ENCODE measurements at regions not wholly inside any gene's neighbourhood (a gene's known extent, or its start where the extent isn't known, plus 50 kb on each side); places are given as distances from the start of the nearest gene placed in this dataset.

DNA sequence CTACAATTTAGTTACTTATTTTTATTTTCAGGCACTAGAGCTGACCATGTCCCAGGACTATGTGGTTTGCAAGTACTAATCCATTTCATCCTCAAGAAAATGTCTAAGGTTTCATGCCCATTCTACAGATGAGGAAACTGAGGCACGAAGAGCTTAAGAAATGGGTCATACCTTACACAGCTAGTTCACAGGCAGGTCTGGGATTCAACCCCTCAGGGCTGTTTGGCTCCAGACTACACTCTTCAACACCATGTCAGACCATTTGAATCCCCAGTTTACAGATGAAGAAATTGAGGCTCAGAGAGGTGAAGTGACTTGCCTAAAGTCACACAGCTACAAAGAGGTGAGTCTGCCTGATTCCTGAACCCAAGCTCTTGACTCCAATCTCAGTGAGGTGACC lies 144.1 kb downstream of the MIAT start:
- H4K20me1 ChIP-seq (ENCODE audit: control insufficient read depth, insufficient read depth, insufficient read length): no peaks in the 10 kb centered on the region
- no peaks in the 10 kb centered on the region for H3K23me2 ChIP-seq (ENCODE audit: insufficient read length, low read depth, low read length, poor library complexity, severe bottlenecking)
- no peak overlapping the region for H3K9ac ChIP-seq (ENCODE audit: extremely low read depth, insufficient read length, low read length)
- H3K36me3 Mint-ChIP-seq (ENCODE audit: insufficient read depth in 1 of 3, low read depth in 3 of 3): no peaks in the 10 kb centered on the region
- H3T11ph ChIP-seq (ENCODE audit: low read length): no peak overlapping the region
- no peak overlapping the region for H3K27ac Mint-ChIP-seq
- no peak overlapping the region for H3K18ac ChIP-seq (ENCODE audit: insufficient read length, low read depth, low read length)
- no peaks in the 10 kb centered on the region for H3K9me3 ChIP-seq (ENCODE audit: control insufficient read depth, low read depth, low read length)
- H3K9me3 Mint-ChIP-seq: no peaks in the 10 kb centered on the region
- H3K4me3 Mint-ChIP-seq: no peak overlapping the region
- no peak overlapping the region for H2AK5ac ChIP-seq (ENCODE audit: insufficient read length, low read length)
- TF ChIP-seq, protein P1, sequence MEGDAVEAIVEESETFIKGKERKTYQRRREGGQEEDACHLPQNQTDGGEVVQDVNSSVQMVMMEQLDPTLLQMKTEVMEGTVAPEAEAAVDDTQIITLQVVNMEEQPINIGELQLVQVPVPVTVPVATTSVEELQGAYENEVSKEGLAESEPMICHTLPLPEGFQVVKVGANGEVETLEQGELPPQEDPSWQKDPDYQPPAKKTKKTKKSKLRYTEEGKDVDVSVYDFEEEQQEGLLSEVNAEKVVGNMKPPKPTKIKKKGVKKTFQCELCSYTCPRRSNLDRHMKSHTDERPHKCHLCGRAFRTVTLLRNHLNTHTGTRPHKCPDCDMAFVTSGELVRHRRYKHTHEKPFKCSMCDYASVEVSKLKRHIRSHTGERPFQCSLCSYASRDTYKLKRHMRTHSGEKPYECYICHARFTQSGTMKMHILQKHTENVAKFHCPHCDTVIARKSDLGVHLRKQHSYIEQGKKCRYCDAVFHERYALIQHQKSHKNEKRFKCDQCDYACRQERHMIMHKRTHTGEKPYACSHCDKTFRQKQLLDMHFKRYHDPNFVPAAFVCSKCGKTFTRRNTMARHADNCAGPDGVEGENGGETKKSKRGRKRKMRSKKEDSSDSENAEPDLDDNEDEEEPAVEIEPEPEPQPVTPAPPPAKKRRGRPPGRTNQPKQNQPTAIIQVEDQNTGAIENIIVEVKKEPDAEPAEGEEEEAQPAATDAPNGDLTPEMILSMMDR (conservative IDR thresholded peaks at IDR 0.05): no peak
- H2BK15ac ChIP-seq (ENCODE audit: low read depth, low read length): no peak overlapping the region
- H3K27me3 ChIP-seq (ENCODE audit: insufficient read depth, low read length): no peaks in the 10 kb centered on the region
- peaks cover 16 to 37% of the 10 kb centered on the region in 2 experiments for H3K4me1 Mint-ChIP-seq
- H4K91ac ChIP-seq (ENCODE audit: insufficient read length, low read depth, low read length): no peak overlapping the region
- H3K27ac ChIP-seq (ENCODE audit: insufficient read length, low read depth, low read length): no peak overlapping the region
- H3K27me3 Mint-ChIP-seq (ENCODE audit: low read depth): peaks cover 1% of the 10 kb centered on the region; the same call in 1 of the 2 replicates
- no peak overlapping the region for H2BK120ac ChIP-seq (ENCODE audit: low read depth, low read length, poor library complexity, severe bottlenecking)
- no peak for DNase-seq
- H3K23ac ChIP-seq (ENCODE audit: insufficient read length, low read depth, low read length): no peak overlapping the region
- no peak overlapping the region for H3K14ac ChIP-seq (ENCODE audit: insufficient read depth, low read length)
- WGBS (ENCODE audit: extremely low coverage, insufficient read length, low lambda C conversion rate): no CpG with 5 or more reads among the region's 1 CpG
- no peaks in the 10 kb centered on the region for H3K79me1 ChIP-seq (ENCODE audit: insufficient read depth, low read depth, low read length, poor library complexity, severe bottlenecking)
- no peak overlapping the region for H4K8ac ChIP-seq (replicated peaks; ENCODE audit: insufficient read length, low read depth, low read length)
- no peak overlapping the region for H4K5ac ChIP-seq (ENCODE audit: insufficient read length, low read depth, low read length)
- no peak overlapping the region for H3K4ac ChIP-seq (ENCODE audit: low read depth, low read length)
- H2AFZ ChIP-seq (ENCODE audit: low read length): no peak overlapping the region
- H3K4me1 ChIP-seq (ENCODE audit: insufficient read depth, low read length): 0 out of 2 replicates have a peak, but pooled peaks cover 3% of the 10 kb centered on the region
- H3K56ac ChIP-seq (ENCODE audit: insufficient read length, low read depth, low read length): no peak overlapping the region
- no peak overlapping the region for H2BK12ac ChIP-seq (ENCODE audit: insufficient read length, low read depth, low read length)
- no peaks in the 10 kb centered on the region for H3K79me2 ChIP-seq (ENCODE audit: insufficient read depth, low read length)
- H3K4me2 ChIP-seq (ENCODE audit: insufficient read depth, insufficient read length, low read length): no peak overlapping the region
- no peak overlapping the region for H2BK20ac ChIP-seq (ENCODE audit: low read depth, low read length, poor library complexity, severe bottlenecking)
- H2BK5ac ChIP-seq (ENCODE audit: insufficient read length, low read length): no peak overlapping the region
